Stimulated activated CD8-positive, alpha-beta memory T cell treated with anti-CD3 and anti-CD28 coated beads, Interleukin-7, amount 100 ng/mL, for 48 hours (primary cell): ENCODE measurements at regions not wholly inside any gene's neighbourhood (a gene's known extent, or its start where the extent isn't known, plus 50 kb on each side); places are given as distances from the start of the nearest gene placed in this dataset.

Experiments
- DNase-seq, 2 donors: peaks; one replicate each; pipeline ENCODE4 v3.0.0-alpha.2; 2020; ENCODE audit warnings: low read depth in 1 of 2; ENCODE audit errors: extremely low read depth in 1 of 2

- no peak for DNase-seq
Measured at GRCh38 chr4:100970414-100970813, 376.9 kb downstream of the PPP3CA start.

- DNase-seq, result no peak
Measured at GRCh38 chr4:100969925-100970324, 377.4 kb downstream of the PPP3CA start.

- no peak for DNase-seq
Measured at GRCh38 chr4:100968046-100968445, 379.3 kb downstream of the PPP3CA start.

GRCh38 chr4:100963627-100964026, 383.7 kb downstream of the PPP3CA start:
- no peak for DNase-seq

- DNase-seq, result no peak
Measured at GRCh38 chr4:100962698-100963097, 384.6 kb downstream of the PPP3CA start.

- no peak for DNase-seq
Measured at GRCh38 chr4:100960232-100960631, 387.1 kb downstream of the PPP3CA start.

GRCh38 chr4:100954046-100954445, 393.3 kb downstream of the PPP3CA start:
- no peak for DNase-seq

- DNase-seq, result no peak
Measured at GRCh38 chr4:100953616-100954015, 393.7 kb downstream of the PPP3CA start.

- DNase-seq, result no peak
Measured at GRCh38 chr4:100952590-100952989, 394.7 kb downstream of the PPP3CA start.

- DNase-seq, result no peak
Measured at GRCh38 chr4:100949350-100949935, 397.9 kb downstream of the PPP3CA start.

GRCh38 chr4:100948911-100949310, 398.4 kb downstream of the PPP3CA start:
- no peak for DNase-seq

GRCh38 chr4:100945789-100946188, 401.5 kb downstream of the PPP3CA start:
- DNase-seq, result no peak

GRCh38 chr4:100938698-100939097, 408.6 kb downstream of the PPP3CA start:
- DNase-seq, result no peak

GRCh38 chr4:100936661-100937375, 410.5 kb downstream of the PPP3CA start:
- DNase-seq, result no peak

GRCh38 chr4:100935090-100935489, 412.2 kb downstream of the PPP3CA start:
- DNase-seq, result no peak

- no peak for DNase-seq
Measured at GRCh38 chr4:100933628-100934027, 413.7 kb downstream of the PPP3CA start.

- DNase-seq, result no peak
Measured at GRCh38 chr4:100929758-100930157, 411.9 kb upstream of the EMCN start.

- DNase-seq, result no peak
Measured at GRCh38 chr4:100929135-100929534, 411.3 kb upstream of the EMCN start.

- DNase-seq, result no peak
Measured at GRCh38 chr4:100926039-100926717, 408.4 kb upstream of the EMCN start.

- no peak for DNase-seq
Measured at GRCh38 chr4:100913685-100914084, 395.9 kb upstream of the EMCN start.

GRCh38 chr4:100908540-100908939, 390.7 kb upstream of the EMCN start:
- DNase-seq, result no peak
